K562 (cell line): ENCODE measurements at regions not wholly inside any gene's neighbourhood (a gene's known extent, or its start where the extent isn't known, plus 50 kb on each side); places are given as distances from the start of the nearest gene placed in this dataset.

ENCODE experiments used
- ATAC-seq: fragments of 200-7000 bp; cut with Tn5 transposase; 3 replicates; pipeline ENCODE4 v1.9.1; 2020; ENCODE audit warnings: moderate library complexity
- BruUV-seq: library from RNA; stranded (reverse); fragments of 400-500 nt; replicated peaks from 2 replicates; lab custom pipeline; 2021; lab: Mats Ljungman, UMichigan
- CTCF ChIA-PET: fragments of 300-600 bp; formaldehyde crosslinking; extraction: SDS; loops from one replicate; lab custom pipeline; 2021; ENCODE audit warnings: low intra/inter-chr PET ratio; lab: Yijun Ruan, JAX
- POLR2A ChIA-PET: fragments of 300-600, 350-650 bp; sonication (Branson Sonifier 250); formaldehyde crosslinking; extraction: SDS; loops from one replicate; lab custom pipeline; 2021; ENCODE audit warnings: antibody characterized with exemption, inconsistent platforms; lab: Yijun Ruan, JAX
- DNase-seq, 4 experiments: peaks; one replicate each; pipeline versions ENCODE4 v3.0.0 to v3.0.0-alpha.2; 2011 to 2018; ENCODE audit warnings: low spot score in 3 of 4, mixed read lengths in 3 of 4; ENCODE audit errors: extremely low read depth in 1 of 4
- FAIRE-seq: peaks from 2 replicates; lab custom pipeline; 2011; peaks lifted over from hg19 to GRCh38; lab: Jason Lieb, UNC
- H2AFZ ChIP-seq: 2 replicates; pipeline ENCODE4 v1.6.0; 2011; ENCODE audit warnings: low read depth, low read length, control low read depth, inconsistent platforms
- H3K27ac ChIP-seq: fragments of 200-600 bp; 3 replicates; pipeline ENCODE4 v1.8.0; 2011; ENCODE audit warnings: low read depth, mild to moderate bottlenecking, control low read depth, inconsistent platforms, low read length, moderate library complexity, mixed read lengths; ENCODE audit errors: extremely low read depth
- H3K27me3 ChIP-seq, 2 experiments: fragments of 300-600 bp in 1 of 2; 2 replicates in 1 of 2; 3 replicates in 1 of 2; pipeline versions ENCODE4 v1.6.0 to v1.8.0; 2011; ENCODE audit warnings: inconsistent platforms in 2 of 2, low read length in 2 of 2, mild to moderate bottlenecking in 1 of 2, mixed read lengths in 1 of 2, moderate library complexity in 1 of 2; ENCODE audit not compliant: control insufficient read depth in 2 of 2, insufficient read depth in 2 of 2
- H3K36me3 ChIP-seq: fragments of 300-600 bp; 3 replicates; pipeline ENCODE4 v1.8.0; 2011; ENCODE audit warnings: mild to moderate bottlenecking, low read length, inconsistent platforms; ENCODE audit not compliant: control insufficient read depth, insufficient read depth
- H3K4me1 ChIP-seq, 2 experiments: fragments of 200-600 bp in 1 of 2; replicated peaks in 1 of 2; 2 replicates in 1 of 2; 3 replicates in 1 of 2; pipeline versions ENCODE4 v1.5.1 to v1.8.0; 2011; ENCODE audit warnings: inconsistent platforms in 2 of 2, low read length in 2 of 2, mild to moderate bottlenecking in 1 of 2, mixed read lengths in 1 of 2, moderate library complexity in 1 of 2; ENCODE audit not compliant: control insufficient read depth in 2 of 2, insufficient read depth in 2 of 2
- H3K4me2 ChIP-seq: 2 replicates; pipeline ENCODE4 v1.6.1; 2011; ENCODE audit warnings: low read length, control low read depth, inconsistent platforms, mixed read lengths; ENCODE audit not compliant: insufficient read depth
- H3K4me3 ChIP-seq: fragments of 200-600 bp; sonication (generic), shearing (Covaris generic); 2 replicates; pipeline ENCODE4 v1.5.1; 2016; ENCODE audit warnings: control low read depth, inconsistent platforms
- H3K79me2 ChIP-seq: fragments of 200-600 bp; 3 replicates; pipeline ENCODE4 v1.8.0; 2011; ENCODE audit warnings: low read length, inconsistent platforms; ENCODE audit not compliant: control insufficient read depth, insufficient read depth
- H3K9ac ChIP-seq, 2 experiments: 2 replicates each; pipeline versions ENCODE4 v1.6.0 to v1.6.1; 2011; ENCODE audit warnings: low read depth in 2 of 2, low read length in 2 of 2, control low read depth in 1 of 2, inconsistent platforms in 1 of 2, mild to moderate bottlenecking in 1 of 2, mixed read lengths in 1 of 2; ENCODE audit not compliant: insufficient read depth in 1 of 2
- H3K9me1 ChIP-seq: one replicate; pipeline ENCODE4 v1.6.0; 2011; ENCODE audit warnings: inconsistent platforms, mild to moderate bottlenecking, low read length, moderate library complexity; ENCODE audit not compliant: control insufficient read depth, insufficient read depth
- H3K9me3 ChIP-seq: replicated peaks from 2 replicates; pipeline ENCODE4 v1.5.1; 2011; ENCODE audit warnings: low read depth, low read length, inconsistent platforms; ENCODE audit not compliant: control insufficient read depth, insufficient read depth
- H4K20me1 ChIP-seq: replicated peaks from 2 replicates; pipeline ENCODE4 v1.6.1; 2011; ENCODE audit warnings: low read length, inconsistent platforms, mixed read lengths; ENCODE audit not compliant: control insufficient read depth, insufficient read depth
- DEAF1 ChIP-seq: fragments of 450-650 bp; formaldehyde crosslinking; IDR thresholded peaks from 2 replicates; pipeline ENCODE4 v1.4.0; 2020; ENCODE audit warnings: mild to moderate bottlenecking, moderate library complexity
- PHF20 ChIP-seq: fragments of 450-650 bp; IDR thresholded peaks from 2 replicates; pipeline ENCODE4 v1.6.1; 2018; ENCODE audit not compliant: partially characterized antibody
- YBX1 ChIP-seq: fragments of 450-650 bp; IDR thresholded peaks from 2 replicates; pipeline ENCODE4 v1.7.1; 2016; ENCODE audit warnings: mild to moderate bottlenecking
- ZNF217 ChIP-seq: sonication (generic); formaldehyde crosslinking; IDR thresholded peaks from 2 replicates; pipeline ENCODE4 v1.8.0; 2022; ENCODE audit warnings: mild to moderate bottlenecking, missing genetic modification reagents
- ZNF311 ChIP-seq: fragments of 250-450 bp; sonication (Bioruptor Pico); IDR thresholded peaks from 2 replicates; pipeline ENCODE4 v1.4.0; 2020; ENCODE audit warnings: mild to moderate bottlenecking, moderate library complexity
- WGBS: fragments of 100-300 bp; shearing (Covaris generic); methylation state at CpG from one replicate; pipeline ENCODE4 v1.1.6; 2016; ENCODE audit warnings: low coverage, mixed read lengths; ENCODE audit not compliant: insufficient coverage; ENCODE audit errors: missing lambda C conversion rate; 5-methylcytosine and 5-hydroxymethylcytosine counted together
- in situ Hi-C: fragments of 300-500 bp; cut with MboI; formaldehyde crosslinking; loops from 4 replicates; pipeline ENCODE4 v1.15.0; 2018; ENCODE audit warnings: inconsistent platforms, mixed read lengths
- intact Hi-C: fragments of 100-400 bp; cut with micrococcal nuclease; formaldehyde crosslinking; loops from 2 replicates; pipeline ENCODE4 v1.14.2; 2022

- no peak for FAIRE-seq
- intact Hi-C loops: no loop called here
- no peaks in the 10 kb centered on the region for H3K36me3 ChIP-seq
Observed at GRCh38 chr3:31361371-31362273, 171.1 kb upstream of the STT3B start.

More at GRCh38 chr3:31361371-31362273, 171.1 kb upstream of the STT3B start:
- ATAC-seq: no peak
- Histone ChIP-seq H3K9me3 (no peaks in the 10 kb centered on the region), H3K4me2 (no peak overlapping the region), H3K9ac (no peak overlapping the region), H3K27me3 (peaks cover 0 to 3% of the 10 kb centered on the region in 2 experiments; a peak in 1 of 5 replicates), H3K79me2 (no peaks in the 10 kb centered on the region), H2AFZ (no peak overlapping the region), H4K20me1 (no peaks in the 10 kb centered on the region), H3K27ac (no peak overlapping the region), H3K9me1 (no peaks in the 10 kb centered on the region), H3K4me3 (no peak overlapping the region), H3K4me1 (peaks cover 0 to 15% of the 10 kb centered on the region in 2 experiments; a peak in 3 of 5 replicates)
- 2% methylated on average over 6 of the region's 6 CpGs for WGBS
- ChIA-PET CTCF (no interaction called here), POLR2A (interaction anchor here (0.7 to 1.6 kb wide), 2 partner anchors 11 to 83 kb away, joined by 3 read pairs; no protein-coding TSS in a partner anchor)
- in situ Hi-C loops: no loop called here
- no peak for TF ChIP-seq DEAF1 (CRISPR knock-in tag)
- TF ChIP-seq ZNF217: no peak
- no peak for TF ChIP-seq ZNF311 (CRISPR knock-in tag)
- TF ChIP-seq PHF20: no peak
- no peak for TF ChIP-seq YBX1
- no TSS peak for BruUV-seq
- DNase-seq: no peak
